ENCODE measurements at regions not wholly inside any gene's neighbourhood (a gene's known extent, or its start where the extent isn't known, plus 50 kb on each side); places are given as distances from the start of the nearest gene placed in this dataset.
"Not testable (repeated sequence)": the region's sequence is repeated elsewhere in the genome, so short reads cannot be mapped to it uniquely, and the experiment has no call there.

DNA sequence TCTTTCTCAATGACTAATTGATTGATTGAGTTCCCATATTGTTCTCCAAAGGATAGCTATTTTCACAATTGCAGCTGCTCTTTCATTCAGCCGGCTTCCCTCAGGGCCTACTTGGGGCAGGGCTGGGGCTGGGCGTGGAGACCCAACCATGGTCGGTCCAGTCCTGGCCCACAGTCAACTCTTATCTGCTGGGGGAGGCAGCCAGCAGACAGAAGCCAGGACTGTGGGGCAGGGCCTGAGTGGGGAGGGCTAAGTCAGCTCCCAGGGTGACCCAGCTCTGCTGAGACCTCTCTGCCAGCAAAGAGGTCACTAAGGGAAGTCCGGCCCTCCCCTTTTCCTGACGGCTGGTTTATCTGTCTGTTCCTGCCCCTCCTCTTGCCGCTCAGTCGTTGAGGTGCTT, 735.2 kb downstream of the TBC1D22A start:
- H3K4me3 ChIP-seq (ENCODE audit: low read depth, low read length) = no peak overlapping the region
- TF ChIP-seq, protein P1, sequence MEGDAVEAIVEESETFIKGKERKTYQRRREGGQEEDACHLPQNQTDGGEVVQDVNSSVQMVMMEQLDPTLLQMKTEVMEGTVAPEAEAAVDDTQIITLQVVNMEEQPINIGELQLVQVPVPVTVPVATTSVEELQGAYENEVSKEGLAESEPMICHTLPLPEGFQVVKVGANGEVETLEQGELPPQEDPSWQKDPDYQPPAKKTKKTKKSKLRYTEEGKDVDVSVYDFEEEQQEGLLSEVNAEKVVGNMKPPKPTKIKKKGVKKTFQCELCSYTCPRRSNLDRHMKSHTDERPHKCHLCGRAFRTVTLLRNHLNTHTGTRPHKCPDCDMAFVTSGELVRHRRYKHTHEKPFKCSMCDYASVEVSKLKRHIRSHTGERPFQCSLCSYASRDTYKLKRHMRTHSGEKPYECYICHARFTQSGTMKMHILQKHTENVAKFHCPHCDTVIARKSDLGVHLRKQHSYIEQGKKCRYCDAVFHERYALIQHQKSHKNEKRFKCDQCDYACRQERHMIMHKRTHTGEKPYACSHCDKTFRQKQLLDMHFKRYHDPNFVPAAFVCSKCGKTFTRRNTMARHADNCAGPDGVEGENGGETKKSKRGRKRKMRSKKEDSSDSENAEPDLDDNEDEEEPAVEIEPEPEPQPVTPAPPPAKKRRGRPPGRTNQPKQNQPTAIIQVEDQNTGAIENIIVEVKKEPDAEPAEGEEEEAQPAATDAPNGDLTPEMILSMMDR (IDR thresholded peaks at IDR 0.05; ENCODE audit: low read depth, low read length, missing control alignments) = no peak
- no peak for DNase-seq (ENCODE audit: low read depth)

- TF ChIP-seq, protein P1 (IDR thresholded peaks at IDR 0.05; ENCODE audit: low read depth, low read length, missing control alignments) = no peak
- no peak for DNase-seq (ENCODE audit: low read depth)
Observed at GRCh38 chr22:47495110-47495509, 732.7 kb downstream of the TBC1D22A start.

DNA sequence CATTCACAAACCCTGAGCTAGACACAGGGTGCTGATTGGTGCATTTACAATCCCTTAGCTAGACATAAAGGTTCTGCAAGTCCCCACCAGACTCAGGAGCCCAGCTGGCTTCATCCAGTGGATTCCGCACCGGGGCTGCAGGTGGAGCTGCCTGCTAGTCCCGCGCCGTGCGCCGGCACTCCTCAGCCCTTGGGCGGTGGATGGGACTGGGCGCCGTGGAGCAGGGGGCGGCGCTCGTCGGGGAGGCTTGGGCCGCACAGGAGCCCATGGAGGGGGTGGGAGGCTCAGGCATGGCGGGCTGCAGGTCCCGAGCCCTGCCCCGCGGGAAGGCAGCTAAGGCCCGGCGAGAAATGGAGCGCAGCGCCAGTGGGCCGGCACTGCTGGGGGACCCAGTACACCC, 725.7 kb downstream of the TBC1D22A start:
- not testable (repeated sequence) for DNase-seq (ENCODE audit: low read depth); H3K4me3 ChIP-seq (ENCODE audit: low read depth, low read length)

More at GRCh38 chr22:47495110-47495509, 732.7 kb downstream of the TBC1D22A start:
- no peak overlapping the region for H3K4me3 ChIP-seq (ENCODE audit: low read depth, low read length)

DNA sequence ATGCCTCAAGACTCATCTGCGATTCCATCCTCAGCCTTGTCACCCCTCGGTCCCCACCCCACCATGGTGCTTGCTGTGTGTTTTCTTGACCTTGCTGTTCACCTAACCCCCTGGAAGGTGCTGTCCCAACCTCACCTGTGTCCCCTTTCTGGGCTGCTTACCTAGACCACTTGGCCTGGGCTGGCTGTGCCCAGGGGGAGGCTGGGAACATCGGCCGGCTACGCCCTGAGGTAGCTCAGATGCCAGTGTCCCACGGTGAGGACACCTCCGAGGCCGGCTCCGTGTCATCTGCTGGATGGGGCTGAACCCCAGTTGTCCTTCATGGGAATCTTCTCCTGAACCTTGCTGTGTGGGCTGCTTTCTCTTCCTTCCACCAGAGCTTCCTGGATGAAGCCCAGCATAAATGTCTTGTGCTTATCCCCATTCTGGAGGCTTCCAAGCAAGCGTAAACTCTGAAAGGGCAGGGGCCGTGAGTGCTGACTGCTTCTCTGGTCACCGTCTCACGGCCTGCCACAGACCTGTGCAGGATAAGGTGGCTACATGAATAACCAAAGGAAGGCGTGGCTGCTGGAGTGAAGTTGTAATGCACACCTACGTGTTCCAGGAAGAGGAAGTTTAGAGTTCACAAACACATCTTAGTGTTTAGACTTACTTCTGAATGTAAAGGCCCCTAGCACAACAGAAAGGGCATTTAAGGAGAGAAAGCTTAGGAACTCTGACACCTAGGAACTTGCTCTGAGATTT, 724.3 kb downstream of the TBC1D22A start:
- no peak for DNase-seq (ENCODE audit: low read depth)
- TF ChIP-seq, protein P1 (IDR thresholded peaks at IDR 0.05; ENCODE audit: low read depth, low read length, missing control alignments) = no peak

GRCh38 chr22:47484960-47485569, 722.6 kb downstream of the TBC1D22A start:
- TF ChIP-seq, protein P1 (IDR thresholded peaks at IDR 0.05; ENCODE audit: low read depth, low read length, missing control alignments) = no peak
- DNase-seq (ENCODE audit: low read depth) = no peak
- H3K4me3 ChIP-seq (ENCODE audit: low read depth, low read length) = no peak overlapping the region

More for the DNA sequence above, 724.3 kb downstream of the TBC1D22A start:
- no peak overlapping the region for H3K4me3 ChIP-seq (ENCODE audit: low read depth, low read length)

DNA sequence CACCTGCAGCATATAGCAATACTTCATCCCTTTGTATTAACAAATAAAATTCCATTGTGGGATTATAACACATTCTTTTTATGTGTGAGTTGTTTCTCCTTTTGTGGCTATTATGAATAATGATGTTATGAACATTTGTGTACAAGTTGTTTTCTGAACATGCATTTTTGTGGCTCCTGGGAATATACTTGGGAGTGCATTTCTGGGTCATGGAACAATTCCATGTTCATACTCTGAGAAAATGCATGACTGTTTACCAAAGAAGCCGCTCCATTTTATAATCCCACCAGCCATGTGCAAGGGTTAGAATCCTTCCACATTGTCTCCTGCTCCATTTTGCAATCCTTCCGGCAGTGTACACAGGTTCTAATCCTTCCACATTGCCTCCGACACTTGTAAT, 713.8 kb downstream of the TBC1D22A start:
- TF ChIP-seq, protein P1 (IDR thresholded peaks at IDR 0.05; ENCODE audit: low read depth, low read length, missing control alignments) = no peak
- DNase-seq (ENCODE audit: low read depth) = no peak
- H3K4me3 ChIP-seq (ENCODE audit: low read depth, low read length) = no peak overlapping the region

GRCh38 chr22:47474895-47475294, 712.4 kb downstream of the TBC1D22A start:
- TF ChIP-seq, protein P1 (IDR thresholded peaks at IDR 0.05; ENCODE audit: low read depth, low read length, missing control alignments) = no peak
- H3K4me3 ChIP-seq (ENCODE audit: low read depth, low read length) = no peak overlapping the region
- no peak for DNase-seq (ENCODE audit: low read depth)
